Naive thymus-derived CD4-positive, alpha-beta T cell (primary cell): ENCODE measurements at regions not wholly inside any gene's neighbourhood (a gene's known extent, or its start where the extent isn't known, plus 50 kb on each side); places are given as distances from the start of the nearest gene placed in this dataset.

Experiments
- ATAC-seq: fragments of 150-1000 bp; cut with Tn5 transposase; 2 replicates; pipeline ENCODE4 v1.10.0; 2021; ENCODE audit warnings: mild to moderate bottlenecking, moderate library complexity
- CTCF ChIA-PET: fragments of 350-600 bp; sonication (Branson Sonifier 250); formaldehyde crosslinking; loops from one replicate; lab custom pipeline; 2021; ENCODE audit warnings: antibody characterized with exemption; lab: Charles Lee
- POLR2A ChIA-PET: fragments of 350-600 bp; sonication (Branson Sonifier 250); formaldehyde crosslinking; loops from one replicate; lab custom pipeline; 2021; ENCODE audit warnings: antibody characterized with exemption, inconsistent platforms; lab: Charles Lee
- DNase-seq, 9 donors: peaks; one replicate each; pipeline versions ENCODE4 v3.0.0 to v3.0.0-alpha.2; 2020 to 2022; ENCODE audit warnings: mixed read lengths in 1 of 9
- H3K27ac ChIP-seq: one replicate; pipeline ENCODE4 v1.7.0; 2013; ENCODE audit warnings: mild to moderate bottlenecking, low read depth, low read length, moderate library complexity
- H3K27me3 ChIP-seq, 2 donors: one replicate each; pipeline ENCODE4 v1.7.0; 2013; ENCODE audit warnings: low read length in 2 of 2, mild to moderate bottlenecking in 2 of 2, moderate library complexity in 2 of 2; ENCODE audit not compliant: control insufficient read depth in 2 of 2, insufficient read depth in 2 of 2
- H3K36me3 ChIP-seq, 3 experiments: 1 replicate in 2 of 3; 2 replicates in 1 of 3; pipeline ENCODE4 v1.7.0; 2013; ENCODE audit warnings: low read length in 3 of 3, mild to moderate bottlenecking in 3 of 3, moderate library complexity in 1 of 3; ENCODE audit not compliant: insufficient read depth in 3 of 3, control insufficient read depth in 2 of 3
- H3K4me1 ChIP-seq, 2 donors: one replicate each; pipeline ENCODE4 v1.7.0; 2013; ENCODE audit warnings: low read length in 2 of 2, mild to moderate bottlenecking in 2 of 2, moderate library complexity in 1 of 2; ENCODE audit not compliant: control insufficient read depth in 2 of 2, insufficient read depth in 2 of 2
- H3K4me3 ChIP-seq: 2 replicates; pipeline ENCODE4 v1.7.0; 2013; ENCODE audit warnings: mild to moderate bottlenecking, low read length
- H3K9me3 ChIP-seq, 3 experiments: 1 replicate in 2 of 3; 2 replicates in 1 of 3; pipeline ENCODE4 v1.7.0; 2013; ENCODE audit warnings: low read length in 3 of 3; ENCODE audit not compliant: control insufficient read depth in 2 of 3
- H3K27ac Mint-ChIP-seq, 9 donors: one replicate each; pipeline ENCODE4 v1.8.0; 2020 to 2022; ENCODE audit warnings: mixed read lengths in 9 of 9, mild to moderate bottlenecking in 8 of 9, moderate library complexity in 5 of 9, inconsistent platforms in 2 of 9
- H3K27me3 Mint-ChIP-seq, 5 donors: one replicate each; pipeline ENCODE4 v1.8.0; 2021 to 2022; ENCODE audit warnings: mixed read lengths in 5 of 5, mild to moderate bottlenecking in 1 of 5
- H3K36me3 Mint-ChIP-seq, 5 donors: one replicate each; pipeline ENCODE4 v1.8.0; 2020 to 2022; ENCODE audit warnings: mixed read lengths in 5 of 5, mild to moderate bottlenecking in 3 of 5, inconsistent platforms in 1 of 5
- H3K4me1 Mint-ChIP-seq, 7 donors: one replicate each; pipeline ENCODE4 v1.8.0; 2020 to 2022; ENCODE audit warnings: mixed read lengths in 7 of 7, mild to moderate bottlenecking in 3 of 7, inconsistent platforms in 1 of 7
- H3K4me3 Mint-ChIP-seq, 10 donors: one replicate each; pipeline ENCODE4 v1.8.0; 2020 to 2022; ENCODE audit warnings: mild to moderate bottlenecking in 10 of 10, mixed read lengths in 10 of 10, moderate library complexity in 6 of 10, inconsistent platforms in 2 of 10
- H3K9me3 Mint-ChIP-seq, 11 donors: one replicate each; pipeline ENCODE4 v1.8.0; 2020 to 2022; ENCODE audit warnings: mixed read lengths in 11 of 11, mild to moderate bottlenecking in 4 of 11, inconsistent platforms in 1 of 11, moderate library complexity in 1 of 11
- intact Hi-C, 2 donors: fragments of 100-400 bp; cut with micrococcal nuclease; formaldehyde crosslinking; loops; one replicate each; pipeline ENCODE4 v1.15.1; 2023

- POLR2A ChIA-PET = no interaction called here
- H3K36me3 ChIP-seq = no peaks in the 10 kb centered on the region
- no peak overlapping the region for H3K27ac Mint-ChIP-seq
- H3K4me1 ChIP-seq = no peaks in the 10 kb centered on the region
- no peaks in the 10 kb centered on the region for H3K36me3 Mint-ChIP-seq
- H3K4me3 Mint-ChIP-seq = no peak overlapping the region
- peaks cover 0 to 7% (median 0%) of the 10 kb centered on the region in 5 donors for H3K27me3 Mint-ChIP-seq
- H3K4me1 Mint-ChIP-seq = no peaks in the 10 kb centered on the region
- DNase-seq (no peak), ATAC-seq (no peak)
- no peaks in the 10 kb centered on the region for H3K9me3 Mint-ChIP-seq
- no peak overlapping the region for H3K4me3 ChIP-seq
- H3K9me3 ChIP-seq = no peaks in the 10 kb centered on the region
- intact Hi-C loops = no loop called here
- H3K27ac ChIP-seq = no peak overlapping the region
- no peaks in the 10 kb centered on the region for H3K27me3 ChIP-seq
- CTCF ChIA-PET = no interaction called here
These were observed 92.6 kb upstream of the ACTRT2 start for GRCh38 chr1:2928366-2929325.

- Histone ChIP-seq H3K27ac (no peak overlapping the region), H3K4me1 (no peaks in the 10 kb centered on the region), H3K4me3 (no peak overlapping the region), H3K27me3 (no peaks in the 10 kb centered on the region), H3K36me3 (no peaks in the 10 kb centered on the region), H3K9me3 (no peaks in the 10 kb centered on the region)
- ATAC-seq (no peak), DNase-seq (no peak)
- no peak overlapping the region for H3K27ac Mint-ChIP-seq
- peaks cover 0 to 7% (median 0%) of the 10 kb centered on the region in 5 donors for H3K27me3 Mint-ChIP-seq
- ChIA-PET POLR2A (no interaction called here), CTCF (no interaction called here)
- intact Hi-C loops = no loop called here
- H3K4me3 Mint-ChIP-seq = no peak overlapping the region
- H3K4me1 Mint-ChIP-seq = no peaks in the 10 kb centered on the region
- H3K36me3 Mint-ChIP-seq = no peaks in the 10 kb centered on the region
- H3K9me3 Mint-ChIP-seq = no peaks in the 10 kb centered on the region
These were observed 91.9 kb upstream of the ACTRT2 start for GRCh38 chr1:2929335-2929734.

GRCh38 chr1:2930016-2930815, 91.1 kb upstream of the ACTRT2 start:
- ChIA-PET POLR2A (no interaction called here), CTCF (no interaction called here)
- Mint-ChIP-seq H3K27me3 (peaks cover 0 to 3% (median 0%) of the 10 kb centered on the region in 5 donors), H3K27ac (no peak overlapping the region), H3K36me3 (no peaks in the 10 kb centered on the region), H3K9me3 (no peaks in the 10 kb centered on the region), H3K4me3 (no peak overlapping the region), H3K4me1 (no peaks in the 10 kb centered on the region)
- no peaks in the 10 kb centered on the region for H3K27me3 ChIP-seq
- no peak overlapping the region for H3K4me3 ChIP-seq
- no peaks in the 10 kb centered on the region for H3K4me1 ChIP-seq
- intact Hi-C loops = no loop called here
- H3K9me3 ChIP-seq = no peaks in the 10 kb centered on the region
- no peaks in the 10 kb centered on the region for H3K36me3 ChIP-seq
- no peak overlapping the region for H3K27ac ChIP-seq
- peak in 1 of 9 donors; percentile 3 for DNase-seq
- ATAC-seq = no peak

- CTCF ChIA-PET = interaction anchor here (0.5 kb wide), 1 partner anchor 9 kb away, joined by 4 read pairs; no protein-coding TSS in a partner anchor
- no peaks in the 10 kb centered on the region for H3K27me3 ChIP-seq
- POLR2A ChIA-PET = no interaction called here
- no peak overlapping the region for H3K27ac ChIP-seq
- Mint-ChIP-seq H3K36me3 (no peaks in the 10 kb centered on the region), H3K27ac (no peak overlapping the region), H3K4me1 (no peaks in the 10 kb centered on the region), H3K9me3 (no peaks in the 10 kb centered on the region), H3K27me3 (peaks cover 0 to 3% (median 0%) of the 10 kb centered on the region in 5 donors), H3K4me3 (no peak overlapping the region)
- no peaks in the 10 kb centered on the region for H3K4me1 ChIP-seq
- H3K9me3 ChIP-seq = no peaks in the 10 kb centered on the region
- H3K4me3 ChIP-seq = no peak overlapping the region
- H3K36me3 ChIP-seq = no peaks in the 10 kb centered on the region
- intact Hi-C loops = no loop called here
- DNase-seq (no peak), ATAC-seq (no peak)
These were observed 90.1 kb upstream of the ACTRT2 start for GRCh38 chr1:2930913-2931723.

- Histone ChIP-seq H3K4me1 (no peaks in the 10 kb centered on the region), H3K4me3 (no peak overlapping the region), H3K27ac (no peak overlapping the region), H3K36me3 (no peaks in the 10 kb centered on the region), H3K27me3 (no peaks in the 10 kb centered on the region), H3K9me3 (no peaks in the 10 kb centered on the region)
- Mint-ChIP-seq H3K4me1 (no peaks in the 10 kb centered on the region), H3K36me3 (no peaks in the 10 kb centered on the region), H3K27me3 (peaks cover 0 to 3% (median 0%) of the 10 kb centered on the region in 5 donors), H3K4me3 (no peak overlapping the region), H3K27ac (peak overlapping the region in 1 of 9 donors; percentile 31), H3K9me3 (no peaks in the 10 kb centered on the region)
- ChIA-PET POLR2A (no interaction called here), CTCF (no interaction called here)
- intact Hi-C loops = no loop called here
- DNase-seq (peak in 1 of 9 donors; percentile 4), ATAC-seq (no peak)
These were observed 89.4 kb upstream of the ACTRT2 start for GRCh38 chr1:2931724-2932401.
